ENCODE measurements at regions not wholly inside any gene's neighbourhood (a gene's known extent, or its start where the extent isn't known, plus 50 kb on each side); places are given as distances from the start of the nearest gene placed in this dataset.

GRCh38 chr3:82342521-82342920 is 581.1 kb upstream of the GBE1 start:
- TF ChIP-seq ZNF274 (IDR thresholded peaks at IDR 0.05; ENCODE audit: low read depth, low read length), result no peak
- no peak overlapping the region for H3K4me3 ChIP-seq (ENCODE audit: low read length)

- H3K4me3 ChIP-seq (ENCODE audit: low read length), result no peak overlapping the region
- TF ChIP-seq ZNF274 (IDR thresholded peaks at IDR 0.05; ENCODE audit: low read depth, low read length), result no peak
These were observed 567.9 kb upstream of the GBE1 start for GRCh38 chr3:82329300-82329699.

- no peak for TF ChIP-seq ZNF274 (IDR thresholded peaks at IDR 0.05; ENCODE audit: low read depth, low read length)
- no peak overlapping the region for H3K4me3 ChIP-seq (ENCODE audit: low read length)
These were observed 550.5 kb upstream of the GBE1 start for GRCh38 chr3:82311901-82312300.

- no peak overlapping the region for H3K4me3 ChIP-seq (ENCODE audit: low read length)
- TF ChIP-seq ZNF274 (IDR thresholded peaks at IDR 0.05; ENCODE audit: low read depth, low read length), result no peak
These were observed 547.3 kb upstream of the GBE1 start for GRCh38 chr3:82308755-82309154.

GRCh38 chr3:82306189-82306588 is 544.7 kb upstream of the GBE1 start:
- H3K4me3 ChIP-seq (ENCODE audit: low read length), result no peak overlapping the region
- TF ChIP-seq ZNF274 (IDR thresholded peaks at IDR 0.05; ENCODE audit: low read depth, low read length), result no peak

GRCh38 chr3:82294609-82295008 is 533.2 kb upstream of the GBE1 start:
- no peak overlapping the region for H3K4me3 ChIP-seq (ENCODE audit: low read length)
- no peak for TF ChIP-seq ZNF274 (IDR thresholded peaks at IDR 0.05; ENCODE audit: low read depth, low read length)

GRCh38 chr3:82293867-82294266 is 532.4 kb upstream of the GBE1 start:
- no peak for TF ChIP-seq ZNF274 (IDR thresholded peaks at IDR 0.05; ENCODE audit: low read depth, low read length)
- no peak overlapping the region for H3K4me3 ChIP-seq (ENCODE audit: low read length)

GRCh38 chr3:82293435-82293834 is 532.0 kb upstream of the GBE1 start:
- no peak for TF ChIP-seq ZNF274 (IDR thresholded peaks at IDR 0.05; ENCODE audit: low read depth, low read length)
- no peak overlapping the region for H3K4me3 ChIP-seq (ENCODE audit: low read length)

GRCh38 chr3:82287562-82287961 is 526.1 kb upstream of the GBE1 start:
- no peak for TF ChIP-seq ZNF274 (IDR thresholded peaks at IDR 0.05; ENCODE audit: low read depth, low read length)
- no peak overlapping the region for H3K4me3 ChIP-seq (ENCODE audit: low read length)

GRCh38 chr3:82281205-82281604 is 519.8 kb upstream of the GBE1 start:
- TF ChIP-seq ZNF274 (IDR thresholded peaks at IDR 0.05; ENCODE audit: low read depth, low read length), result no peak
- no peak overlapping the region for H3K4me3 ChIP-seq (ENCODE audit: low read length)

GRCh38 chr3:82276992-82277391 is 515.5 kb upstream of the GBE1 start:
- TF ChIP-seq ZNF274 (IDR thresholded peaks at IDR 0.05; ENCODE audit: low read depth, low read length), result no peak
- H3K4me3 ChIP-seq (ENCODE audit: low read length), result no peak overlapping the region

GRCh38 chr3:82274897-82275296 is 513.5 kb upstream of the GBE1 start:
- no peak for TF ChIP-seq ZNF274 (IDR thresholded peaks at IDR 0.05; ENCODE audit: low read depth, low read length)
- no peak overlapping the region for H3K4me3 ChIP-seq (ENCODE audit: low read length)

GRCh38 chr3:82265747-82266146 is 504.3 kb upstream of the GBE1 start:
- H3K4me3 ChIP-seq (ENCODE audit: low read length), result no peak overlapping the region
- no peak for TF ChIP-seq ZNF274 (IDR thresholded peaks at IDR 0.05; ENCODE audit: low read depth, low read length)

GRCh38 chr3:82262193-82262592 is 500.7 kb upstream of the GBE1 start:
- H3K4me3 ChIP-seq (ENCODE audit: low read length), result no peak overlapping the region
- TF ChIP-seq ZNF274 (IDR thresholded peaks at IDR 0.05; ENCODE audit: low read depth, low read length), result no peak

GRCh38 chr3:82261637-82262036 is 500.2 kb upstream of the GBE1 start:
- TF ChIP-seq ZNF274 (IDR thresholded peaks at IDR 0.05; ENCODE audit: low read depth, low read length), result no peak
- no peak overlapping the region for H3K4me3 ChIP-seq (ENCODE audit: low read length)

GRCh38 chr3:82261013-82261412 is 499.6 kb upstream of the GBE1 start:
- H3K4me3 ChIP-seq (ENCODE audit: low read length), result no peak overlapping the region
- TF ChIP-seq ZNF274 (IDR thresholded peaks at IDR 0.05; ENCODE audit: low read depth, low read length), result no peak

- TF ChIP-seq ZNF274 (IDR thresholded peaks at IDR 0.05; ENCODE audit: low read depth, low read length), result no peak
- no peak overlapping the region for H3K4me3 ChIP-seq (ENCODE audit: low read length)
These were observed 498.5 kb upstream of the GBE1 start for GRCh38 chr3:82259994-82260393.
